ENCODE measurements at regions not wholly inside any gene's neighbourhood (a gene's known extent, or its start where the extent isn't known, plus 50 kb on each side); places are given as distances from the start of the nearest gene placed in this dataset.
A peak's percentile ranks its signal among the peaks of the same experiment; 100 is the strongest.

DNA sequence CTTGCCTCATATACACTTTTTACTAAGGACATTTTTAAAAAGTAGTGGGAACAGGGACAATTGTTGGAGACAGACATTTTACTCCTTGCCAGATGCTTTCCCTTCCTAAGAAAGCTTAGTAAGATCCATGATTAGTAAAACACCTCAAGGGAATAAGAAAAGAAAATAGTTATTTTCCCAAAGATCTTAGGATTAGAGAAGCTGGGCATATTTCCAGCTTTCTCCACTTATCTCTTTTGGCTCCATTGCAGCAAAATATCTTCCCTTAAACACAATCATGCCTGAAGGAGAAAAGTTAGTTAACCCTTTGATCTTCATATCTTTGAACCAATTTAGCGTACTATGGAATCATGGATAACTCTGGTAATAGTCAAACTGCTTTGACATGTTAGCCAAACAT is 257.9 kb downstream of the PCDH18 start:
- in situ Hi-C loops (cut with HindIII; ENCODE audit: low pct_unique_long_range_greater_than_20kb, low sequenced_read_pairs) = no loop called here
- no peak for DNase-seq (ENCODE audit: low read depth, low spot score)

DNA sequence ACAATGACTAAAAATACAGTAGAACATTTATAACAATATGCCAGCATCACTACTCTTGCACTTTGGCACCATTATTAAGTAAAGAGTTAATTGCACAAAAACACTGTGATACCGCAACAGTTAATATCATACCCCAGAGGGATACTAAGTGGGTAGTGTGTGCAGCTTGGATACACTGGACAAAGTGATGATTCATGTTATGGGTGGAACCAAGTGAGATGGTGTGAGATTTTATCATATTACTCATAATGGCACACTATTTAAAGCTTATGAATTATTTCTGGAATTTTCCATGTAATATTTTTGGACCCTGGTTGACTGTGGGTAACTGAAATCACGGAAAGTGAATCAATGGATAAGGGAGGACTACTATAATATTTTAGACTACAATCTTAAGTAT is 265.3 kb downstream of the PCDH18 start:
- no peak for DNase-seq (ENCODE audit: low read depth, low spot score)
- in situ Hi-C loops (cut with HindIII; ENCODE audit: low pct_unique_long_range_greater_than_20kb, low sequenced_read_pairs) = no loop called here

DNA sequence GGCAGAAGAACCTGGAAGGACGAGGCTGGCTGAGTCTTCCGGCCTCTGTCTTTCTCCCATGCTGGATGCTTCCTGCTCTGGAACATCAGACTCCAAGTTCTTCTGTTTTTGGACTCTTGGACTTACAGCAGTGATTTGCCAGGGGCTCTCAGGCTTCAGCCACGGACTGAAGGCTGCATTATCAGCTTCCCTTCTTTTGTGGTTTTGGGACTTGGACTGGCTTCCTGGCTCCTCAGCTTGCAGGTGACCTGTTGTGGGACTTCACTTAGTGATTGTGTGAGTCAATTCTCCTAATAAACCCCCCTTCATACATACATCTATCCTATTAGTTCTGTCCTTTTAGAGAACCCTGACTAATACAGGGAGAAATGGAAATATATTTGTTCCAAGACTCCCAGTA is 265.8 kb downstream of the PCDH18 start:
- DNase-seq (ENCODE audit: low read depth, low spot score) = no peak
- in situ Hi-C loops (cut with HindIII; ENCODE audit: low pct_unique_long_range_greater_than_20kb, low sequenced_read_pairs) = no loop called here

DNA sequence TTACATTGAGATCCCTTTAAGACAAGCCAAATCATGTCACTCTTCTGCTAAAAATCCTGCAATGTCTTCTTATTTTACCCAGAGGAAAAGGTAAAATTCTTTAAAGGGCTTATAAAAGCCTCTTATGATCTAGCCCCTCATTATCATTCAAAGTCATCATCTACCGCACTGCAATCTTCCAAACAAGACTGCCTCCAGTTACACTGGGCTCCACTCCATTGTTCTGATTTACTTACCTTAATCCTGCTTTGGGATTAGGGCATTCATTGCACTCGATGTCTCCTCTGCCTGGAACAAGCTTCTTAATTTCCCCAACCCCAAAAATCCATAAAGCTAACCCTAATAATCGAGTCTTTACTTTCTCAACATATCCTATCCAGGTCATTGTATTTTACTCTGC is 269.1 kb downstream of the PCDH18 start:
- in situ Hi-C loops (cut with HindIII; ENCODE audit: low pct_unique_long_range_greater_than_20kb, low sequenced_read_pairs) = no loop called here

DNA sequence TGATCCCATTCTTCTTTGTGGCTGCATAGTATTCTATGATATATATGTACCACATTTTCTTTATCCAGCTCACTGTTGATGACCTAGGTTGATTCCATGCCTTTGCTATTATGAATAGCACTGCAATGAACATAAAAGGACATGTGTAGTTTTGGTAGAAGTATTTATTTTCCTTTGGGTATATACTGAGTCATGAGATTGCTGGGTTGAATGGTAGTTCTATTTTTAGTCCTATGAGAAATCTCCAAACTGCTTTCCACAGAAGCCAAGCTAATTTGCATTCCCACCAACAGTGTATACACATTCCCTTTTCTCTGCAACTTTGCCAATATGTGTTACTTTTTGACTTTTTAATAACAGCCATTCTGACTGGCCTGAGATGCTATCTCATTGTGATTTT is 278.3 kb downstream of the PCDH18 start:
- in situ Hi-C loops (cut with HindIII; ENCODE audit: low pct_unique_long_range_greater_than_20kb, low sequenced_read_pairs) = no loop called here
- no peak for DNase-seq (ENCODE audit: low read depth, low spot score)

More for the DNA sequence above, 269.1 kb downstream of the PCDH18 start:
- no peak for DNase-seq (ENCODE audit: low read depth, low spot score)

DNA sequence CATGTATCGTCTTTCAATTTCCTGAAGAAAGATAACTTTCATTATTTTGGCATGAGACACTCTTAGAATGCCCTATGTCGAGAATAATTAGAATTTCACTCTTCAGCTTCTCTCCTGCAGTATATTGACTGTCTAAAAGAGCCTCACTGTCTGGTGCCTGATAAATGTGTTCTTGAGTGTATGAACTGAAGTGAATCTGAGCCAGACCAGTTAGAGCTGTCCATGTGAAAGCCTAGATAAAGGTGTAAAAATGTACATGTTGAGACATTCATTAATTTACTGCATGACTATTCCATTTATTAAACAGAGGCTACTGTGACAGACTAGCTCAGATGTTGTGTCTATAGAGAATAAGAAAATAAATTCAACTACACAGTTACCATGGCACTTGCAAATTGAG is 283.2 kb downstream of the PCDH18 start:
- in situ Hi-C loops (cut with HindIII; ENCODE audit: low pct_unique_long_range_greater_than_20kb, low sequenced_read_pairs) = no loop called here
- DNase-seq (ENCODE audit: low read depth, low spot score) = no peak

DNA sequence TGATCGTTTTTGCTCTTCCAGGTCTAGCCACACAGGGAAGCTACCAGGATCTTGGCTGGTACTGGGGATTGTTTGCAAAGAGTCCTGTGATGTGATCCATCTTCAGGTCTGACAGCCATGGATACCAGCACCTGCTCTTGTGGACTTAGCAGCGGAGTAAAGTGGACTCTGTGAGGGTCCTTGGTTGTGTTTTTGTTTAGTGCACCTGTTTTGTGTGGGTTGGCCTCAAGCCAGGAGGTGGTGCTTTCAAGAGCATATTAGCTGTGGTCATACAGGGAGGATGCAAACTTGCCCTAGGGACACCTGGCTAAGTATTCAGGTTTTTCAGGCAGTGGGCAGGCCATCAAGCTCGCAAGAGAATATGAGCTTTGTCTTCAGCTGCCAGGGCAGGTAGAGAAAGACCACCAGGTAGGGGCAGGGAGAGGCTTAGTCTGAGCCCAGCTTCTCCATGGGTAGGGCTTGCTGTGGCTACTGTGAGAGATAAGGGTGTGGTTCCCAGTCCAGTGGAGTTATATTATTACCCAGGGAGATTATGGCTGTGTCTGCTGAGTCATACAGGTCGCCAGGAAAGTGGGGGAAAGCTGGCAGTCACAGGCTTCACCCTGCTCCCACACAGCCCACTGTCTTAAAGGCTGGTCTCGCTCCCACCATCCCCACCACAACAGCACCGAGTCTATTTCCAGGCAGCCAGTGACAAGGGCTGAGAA is 293.7 kb downstream of the PCDH18 start:
- in situ Hi-C loops (cut with HindIII; ENCODE audit: low pct_unique_long_range_greater_than_20kb, low sequenced_read_pairs) = no loop called here

DNA sequence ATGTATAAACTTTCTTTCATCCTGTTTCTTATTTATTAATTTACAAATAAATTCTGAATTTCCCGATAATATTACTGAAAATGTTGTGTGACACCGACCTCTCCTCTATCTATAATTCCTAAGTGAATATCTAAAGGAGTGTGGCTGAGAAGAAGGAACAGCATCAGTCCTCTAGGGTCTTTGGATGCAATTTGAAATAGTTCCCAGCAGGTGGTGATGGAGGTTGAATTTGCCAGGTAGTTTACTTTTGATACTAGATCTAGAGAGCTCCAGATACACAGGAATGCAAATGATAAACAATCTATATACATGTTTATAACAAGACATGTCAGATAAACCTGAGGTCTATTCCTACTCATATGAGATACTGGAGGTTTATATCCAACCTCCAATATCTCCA is 305.4 kb downstream of the PCDH18 start:
- in situ Hi-C loops (cut with HindIII; ENCODE audit: low pct_unique_long_range_greater_than_20kb, low sequenced_read_pairs) = no loop called here
- DNase-seq (ENCODE audit: low read depth, low spot score) = peak; percentile 21

More for the DNA sequence above, 293.7 kb downstream of the PCDH18 start:
- no peak for DNase-seq (ENCODE audit: low read depth, low spot score)

DNA sequence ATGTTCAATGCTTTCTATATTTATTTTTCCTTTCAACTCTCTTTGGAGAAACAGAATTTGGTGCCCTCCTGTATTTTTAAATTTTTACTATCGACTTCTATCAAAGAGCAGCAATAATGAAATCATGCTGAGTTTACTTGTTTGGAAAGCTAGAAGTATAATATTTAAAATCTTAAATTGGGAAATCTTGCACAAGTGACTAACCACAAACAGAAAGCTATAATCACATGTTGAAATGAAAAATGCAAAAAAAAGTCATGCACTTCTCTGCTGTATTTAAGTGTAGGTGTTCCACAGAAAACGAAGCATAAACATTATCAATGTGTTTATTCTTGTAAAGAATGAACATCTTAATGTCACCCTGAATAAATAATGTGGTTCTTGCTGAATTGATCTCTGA is 306.1 kb downstream of the PCDH18 start:
- in situ Hi-C loops (cut with HindIII; ENCODE audit: low pct_unique_long_range_greater_than_20kb, low sequenced_read_pairs) = no loop called here
- DNase-seq (ENCODE audit: low read depth, low spot score) = no peak

DNA sequence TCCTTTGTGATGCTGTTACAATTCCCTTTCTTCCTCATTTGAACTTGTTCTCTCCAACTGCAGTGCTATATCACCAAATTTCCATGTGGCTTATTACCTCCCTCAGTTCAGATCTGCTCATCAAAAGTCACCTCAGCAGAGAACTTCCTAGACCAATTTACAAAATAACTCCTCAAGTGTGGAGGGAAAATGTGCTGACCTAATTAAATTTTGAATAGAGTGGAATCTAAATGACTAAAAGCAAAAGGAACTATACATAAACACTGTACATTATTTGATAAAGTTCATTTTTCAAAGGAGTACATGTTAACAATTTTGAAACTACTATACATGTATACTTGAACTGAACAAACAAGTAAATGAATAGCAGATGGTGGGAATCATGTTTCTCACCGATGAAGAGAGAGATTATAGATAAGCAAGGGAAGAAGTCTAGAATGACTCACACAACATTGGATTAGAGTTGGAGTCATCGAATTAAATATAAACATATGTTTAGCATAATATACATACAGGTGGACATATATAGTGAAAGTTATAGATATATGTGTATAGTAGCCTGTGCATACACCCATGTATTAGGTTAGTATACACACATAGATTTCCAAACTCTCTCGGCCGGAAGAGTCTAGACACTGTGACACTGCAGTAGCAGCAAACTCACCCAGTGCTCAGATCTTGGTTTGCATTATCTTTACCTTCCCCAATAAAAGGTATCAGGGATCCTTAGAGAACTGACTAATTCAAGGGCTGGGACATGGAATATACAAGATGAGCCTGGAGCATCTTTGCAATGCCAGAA is 318.7 kb downstream of the PCDH18 start:
- no peak for DNase-seq (ENCODE audit: low read depth, low spot score)
- in situ Hi-C loops (cut with HindIII; ENCODE audit: low pct_unique_long_range_greater_than_20kb, low sequenced_read_pairs) = no loop called here

DNA sequence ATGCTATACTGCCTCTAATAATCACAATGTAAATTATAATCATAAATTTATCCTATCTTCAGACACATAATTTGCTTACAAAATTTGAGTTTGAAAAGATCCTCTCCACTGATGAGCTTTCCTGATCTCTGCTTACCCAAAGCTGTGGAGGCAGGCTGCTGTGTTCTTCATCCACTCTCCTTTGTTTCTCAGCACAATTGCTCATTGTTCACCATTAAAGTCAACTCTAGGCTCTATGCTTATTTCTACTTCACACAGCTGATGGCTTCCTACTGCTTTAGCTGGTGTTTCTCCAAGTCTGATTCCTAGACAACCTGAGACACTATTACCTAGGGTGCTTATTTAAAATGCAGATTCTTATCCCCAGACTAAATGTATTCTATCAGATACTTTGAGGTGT is 319.7 kb downstream of the PCDH18 start:
- DNase-seq (ENCODE audit: low read depth, low spot score) = no peak
- in situ Hi-C loops (cut with HindIII; ENCODE audit: low pct_unique_long_range_greater_than_20kb, low sequenced_read_pairs) = no loop called here

DNA sequence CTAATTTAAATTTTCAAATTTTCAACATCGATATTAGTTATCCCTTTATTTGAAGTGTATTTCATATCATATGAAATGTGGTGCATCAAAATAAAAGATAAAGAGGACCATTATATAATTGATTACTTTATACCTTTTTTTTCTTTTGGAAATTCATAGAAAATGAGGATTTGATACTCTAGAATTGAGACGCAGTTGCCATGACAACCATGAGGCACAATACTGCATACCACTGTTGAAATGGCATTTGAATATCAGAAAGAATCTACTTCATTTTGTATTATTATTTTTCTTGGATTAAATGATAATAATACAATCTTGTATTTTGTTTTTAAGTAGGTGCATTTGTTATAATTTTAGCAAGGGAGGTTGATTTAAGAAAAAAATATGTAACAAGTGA is 323.1 kb downstream of the PCDH18 start:
- in situ Hi-C loops (cut with HindIII; ENCODE audit: low pct_unique_long_range_greater_than_20kb, low sequenced_read_pairs) = no loop called here
- no peak for DNase-seq (ENCODE audit: low read depth, low spot score)

DNA sequence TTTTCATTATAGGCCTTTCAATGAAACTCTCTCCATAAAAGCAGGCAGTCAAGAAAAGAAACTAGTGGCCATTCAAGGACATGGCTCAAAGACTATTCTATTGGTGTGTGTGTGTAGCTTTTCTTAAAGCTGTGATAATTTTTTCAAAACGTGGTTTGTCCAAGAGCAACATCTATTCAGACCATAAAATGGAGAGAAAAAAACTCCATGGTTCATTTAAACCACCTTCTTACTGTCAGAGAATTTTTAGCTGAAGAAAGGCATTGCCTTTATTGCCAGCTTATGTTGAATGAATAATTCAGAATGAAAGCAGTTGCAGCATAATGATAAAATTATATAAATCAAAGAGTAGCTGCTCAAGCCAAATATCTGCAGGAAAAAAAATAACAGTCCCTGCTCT is 325.5 kb downstream of the PCDH18 start:
- in situ Hi-C loops (cut with HindIII; ENCODE audit: low pct_unique_long_range_greater_than_20kb, low sequenced_read_pairs) = no loop called here
- no peak for DNase-seq (ENCODE audit: low read depth, low spot score)

DNA sequence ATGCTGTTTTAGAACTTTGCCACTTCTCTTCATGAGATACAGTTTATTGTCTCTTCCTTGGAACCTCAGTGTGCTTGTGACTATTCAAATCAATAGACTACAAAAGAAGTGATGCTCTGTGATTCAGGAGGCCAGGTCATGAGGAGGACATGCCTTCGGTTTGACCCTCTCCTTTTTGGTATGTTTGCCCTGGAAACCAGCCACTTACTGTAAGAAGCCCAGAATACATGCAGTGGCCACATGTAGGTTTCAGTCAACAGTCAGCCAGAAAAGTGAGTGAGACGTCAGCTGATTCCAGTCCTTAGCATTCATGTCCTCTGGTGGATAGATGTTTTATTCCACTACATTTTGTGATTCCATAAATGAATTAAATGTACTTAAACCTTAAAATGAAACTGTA is 328.7 kb downstream of the PCDH18 start:
- in situ Hi-C loops (cut with HindIII; ENCODE audit: low pct_unique_long_range_greater_than_20kb, low sequenced_read_pairs) = no loop called here
- no peak for DNase-seq (ENCODE audit: low read depth, low spot score)

DNA sequence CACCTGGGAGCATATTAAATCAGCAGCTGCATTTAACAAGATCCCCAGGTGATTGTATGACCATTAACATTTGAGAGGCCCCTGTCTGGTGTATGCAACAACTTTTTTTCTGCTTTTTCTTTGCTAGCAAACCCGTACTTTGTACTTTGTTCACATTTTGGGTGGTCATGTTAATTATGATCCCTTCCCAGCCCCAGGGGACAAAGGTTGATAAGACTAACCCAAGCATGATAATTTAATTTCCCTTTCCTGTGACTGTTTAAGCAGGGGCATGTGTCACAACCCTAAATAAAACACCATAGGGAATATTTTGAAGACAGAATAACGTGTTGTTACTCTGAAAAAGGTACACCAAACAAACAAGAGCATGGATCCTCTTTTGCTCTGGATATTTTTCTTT is 332.0 kb downstream of the PCDH18 start:
- in situ Hi-C loops (cut with HindIII; ENCODE audit: low pct_unique_long_range_greater_than_20kb, low sequenced_read_pairs) = no loop called here
- no peak for DNase-seq (ENCODE audit: low read depth, low spot score)

DNA sequence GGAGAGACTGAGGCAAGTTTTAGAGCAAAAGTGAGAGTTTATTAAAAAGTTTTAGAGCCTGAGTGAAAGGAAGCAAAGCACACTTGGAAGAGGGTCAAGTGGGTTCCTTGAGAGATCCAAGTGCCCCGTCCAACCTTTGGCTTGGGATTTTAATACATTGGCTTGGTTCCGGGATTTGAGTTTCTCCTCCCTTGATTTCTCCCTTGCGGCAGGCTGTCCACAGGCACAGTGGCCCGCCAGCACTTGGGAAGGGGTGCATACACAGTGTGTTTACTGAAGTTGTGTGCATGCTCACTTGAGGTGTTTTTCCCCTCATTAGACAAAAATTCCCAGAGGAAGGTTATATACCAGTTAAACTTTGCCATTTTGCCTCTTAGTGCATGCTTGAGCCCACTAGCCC is 333.5 kb downstream of the PCDH18 start:
- no peak for DNase-seq (ENCODE audit: low read depth, low spot score)
- in situ Hi-C loops (cut with HindIII; ENCODE audit: low pct_unique_long_range_greater_than_20kb, low sequenced_read_pairs) = no loop called here

DNA sequence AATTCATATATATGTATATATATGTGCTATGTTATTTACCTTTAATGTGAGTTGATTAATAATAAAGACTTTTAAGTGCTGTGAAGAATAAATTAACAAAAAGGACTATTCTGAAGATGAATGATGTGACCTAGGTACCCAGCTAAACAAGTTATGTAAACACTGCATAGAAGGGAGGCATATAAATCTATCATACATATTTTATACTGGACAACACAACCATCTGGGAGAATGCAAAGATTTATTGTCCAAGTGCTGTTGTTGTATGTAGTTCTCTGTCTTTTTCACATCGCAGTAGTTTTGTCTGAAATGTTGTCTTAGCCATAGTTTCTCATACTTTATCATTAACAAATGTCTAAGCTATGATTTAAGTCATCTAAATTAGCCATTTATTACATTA is 337.6 kb downstream of the PCDH18 start:
- in situ Hi-C loops (cut with HindIII; ENCODE audit: low pct_unique_long_range_greater_than_20kb, low sequenced_read_pairs) = no loop called here
- DNase-seq (ENCODE audit: low read depth, low spot score) = no peak

DNA sequence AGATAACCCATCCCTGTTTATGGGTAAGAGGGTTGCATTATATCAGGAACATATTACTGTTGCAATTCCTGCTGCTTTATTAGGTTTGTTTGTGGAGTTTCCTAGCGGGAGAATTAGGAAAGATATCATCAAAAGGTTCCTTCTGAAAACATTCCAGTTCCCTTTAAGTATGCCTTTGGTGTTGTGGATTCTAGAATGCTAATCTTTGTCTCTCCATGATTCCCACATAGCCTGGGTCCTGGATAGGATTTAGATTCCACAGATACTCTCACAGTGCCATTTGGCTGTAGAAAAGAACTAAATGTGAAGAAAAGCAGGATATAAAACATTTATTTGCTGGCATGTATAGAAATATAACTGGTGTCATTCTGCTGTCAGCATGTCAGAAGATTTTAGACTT is 338.7 kb downstream of the PCDH18 start:
- in situ Hi-C loops (cut with HindIII; ENCODE audit: low pct_unique_long_range_greater_than_20kb, low sequenced_read_pairs) = no loop called here

DNA sequence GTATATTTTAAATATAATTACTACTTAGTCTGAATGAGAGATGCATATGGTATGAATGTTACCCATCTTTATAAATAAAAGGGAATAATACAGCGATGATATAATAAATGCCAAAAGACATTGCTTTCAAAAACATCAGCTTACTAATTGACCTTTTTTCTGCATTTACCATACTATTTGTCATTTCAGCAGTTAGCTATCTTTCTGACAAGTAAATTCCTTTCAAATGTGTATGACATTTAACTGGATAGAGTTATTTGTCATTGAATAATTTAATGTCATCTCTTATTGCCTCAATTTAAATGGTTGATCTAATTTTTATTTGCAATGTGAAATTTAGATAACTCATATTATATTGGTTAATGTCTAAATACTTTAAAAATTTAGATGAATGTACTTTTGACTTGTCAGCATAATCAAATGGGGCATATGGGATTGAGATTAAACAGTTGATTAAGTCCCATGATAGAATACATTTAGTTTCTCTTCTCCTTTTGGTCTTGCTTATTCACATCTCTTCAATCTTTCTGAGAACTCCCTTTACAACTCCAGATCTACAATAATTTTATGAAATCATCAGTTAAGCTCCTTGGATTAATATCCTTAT is 350.9 kb downstream of the PCDH18 start:
- no peak for DNase-seq (ENCODE audit: low read depth, low spot score)
- in situ Hi-C loops (cut with HindIII; ENCODE audit: low pct_unique_long_range_greater_than_20kb, low sequenced_read_pairs) = no loop called here

More for the DNA sequence above, 338.7 kb downstream of the PCDH18 start:
- DNase-seq (ENCODE audit: low read depth, low spot score) = no peak
